Caco-2 (cell line): ENCODE measurements at regions not wholly inside any gene's neighbourhood (a gene's known extent, or its start where the extent isn't known, plus 50 kb on each side); places are given as distances from the start of the nearest gene placed in this dataset.

Source experiments
- BruUV-seq: library from RNA; stranded (reverse); fragments of 400-500 nt; replicated peaks from 2 replicates; lab custom pipeline; 2021; lab: Mats Ljungman, UMichigan
- CTCF ChIA-PET: fragments of 300-600 bp; sonication (Branson Sonifier 250); formaldehyde crosslinking; loops from one replicate; lab custom pipeline; 2022; ENCODE audit warnings: antibody characterized with exemption; lab: Charles Lee
- POLR2A ChIA-PET: fragments of 300-600 bp; sonication (Branson Sonifier 250); formaldehyde crosslinking; loops from one replicate; lab custom pipeline; 2022; ENCODE audit warnings: antibody characterized with exemption; lab: Charles Lee
- DNase-seq, 2 experiments: peaks; one replicate each; pipeline versions ENCODE4 v3.0.0 to v3.0.0-alpha.2; 2020 to 2022
- H3K27me3 ChIP-seq: replicated peaks from 2 replicates; pipeline ENCODE4 v1.6.0; 2011; ENCODE audit warnings: low read length; ENCODE audit not compliant: control insufficient read depth, insufficient read depth
- H3K36me3 ChIP-seq: 2 replicates; pipeline ENCODE4 v1.5.1; 2011; ENCODE audit warnings: low read length; ENCODE audit not compliant: control insufficient read depth, insufficient read depth
- H3K4me1 ChIP-seq: fragments of 250-450 bp; sonication (Bioruptor Pico); 2 replicates; pipeline ENCODE4 v1.5.1; 2020; ENCODE audit warnings: mild to moderate bottlenecking
- H3K4me3 ChIP-seq: 2 replicates; pipeline ENCODE4 v1.5.1; 2011; ENCODE audit warnings: low read depth, mild to moderate bottlenecking, control low read depth, low read length
- H3K9me3 ChIP-seq: fragments of 250-450 bp; sonication (Bioruptor Pico); 2 replicates; pipeline ENCODE4 v1.5.1; 2020; ENCODE audit warnings: mild to moderate bottlenecking, moderate library complexity
- H3K27ac Mint-ChIP-seq: one replicate; pipeline ENCODE4 v1.8.0; 2022; ENCODE audit warnings: mixed read lengths; ENCODE audit not compliant: unreplicated experiment
- H3K27me3 Mint-ChIP-seq: one replicate; pipeline ENCODE4 v1.8.0; 2022; ENCODE audit warnings: mixed read lengths; ENCODE audit not compliant: insufficient read depth, unreplicated experiment
- H3K36me3 Mint-ChIP-seq: one replicate; pipeline ENCODE4 v1.8.0; 2022; ENCODE audit warnings: mild to moderate bottlenecking, mixed read lengths; ENCODE audit not compliant: insufficient read depth, unreplicated experiment
- H3K4me1 Mint-ChIP-seq: one replicate; pipeline ENCODE4 v1.8.0; 2022; ENCODE audit warnings: low read depth, mixed read lengths; ENCODE audit not compliant: unreplicated experiment
- H3K4me3 Mint-ChIP-seq: one replicate; pipeline ENCODE4 v1.8.0; 2022; ENCODE audit warnings: mild to moderate bottlenecking, moderate library complexity, mixed read lengths; ENCODE audit not compliant: unreplicated experiment
- H3K9me3 Mint-ChIP-seq: one replicate; pipeline ENCODE4 v1.8.0; 2022; ENCODE audit warnings: mixed read lengths; ENCODE audit not compliant: unreplicated experiment
- intact Hi-C: fragments of 100-400 bp; cut with micrococcal nuclease; formaldehyde crosslinking; loops from one replicate; pipeline ENCODE4 v1.10.0; 2022; ENCODE audit not compliant: unreplicated experiment
- TF ChIP-seq, protein P1 (sequence below), 2 experiments: fragments of 200-600 bp in 1 of 2; IDR thresholded peaks; 1 replicate in 1 of 2; 2 replicates in 1 of 2; pipeline versions ENCODE4 v1.5.1 to v1.8.0; 2011 to 2022; ENCODE audit warnings: antibody characterized with exemption in 1 of 2, control low read depth in 1 of 2, inconsistent platforms in 1 of 2, low read depth in 1 of 2, low read length in 1 of 2, mild to moderate bottlenecking in 1 of 2, moderate library complexity in 1 of 2; ENCODE audit not compliant: insufficient read depth in 1 of 2, severe bottlenecking in 1 of 2, unreplicated experiment in 1 of 2

DNA sequence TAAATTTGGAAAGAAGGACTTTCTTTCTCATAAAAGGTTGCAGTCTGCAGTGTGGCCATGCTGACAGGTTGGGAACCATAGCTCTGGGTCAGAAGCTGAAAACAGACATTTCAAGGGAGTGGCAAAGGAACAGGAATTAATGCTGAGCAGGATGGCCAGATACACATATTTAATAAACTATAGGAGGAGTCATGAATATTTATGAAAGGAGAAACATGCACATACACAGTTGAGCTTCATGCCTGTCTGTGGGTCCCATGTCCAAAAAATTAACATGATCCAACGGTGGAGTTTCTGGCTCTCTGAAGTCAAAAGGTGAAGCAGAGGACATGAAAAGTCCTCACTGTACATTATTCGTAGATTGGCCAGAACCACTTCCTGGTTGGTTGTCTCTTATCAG lies 2556.0 kb downstream of the PCDH9 start:
- intact Hi-C loops: no loop called here
- H3K4me1 Mint-ChIP-seq: peaks cover 18% of the 10 kb centered on the region
- H3K36me3 ChIP-seq: no peaks in the 10 kb centered on the region
- H3K9me3 ChIP-seq: peaks cover 2% of the 10 kb centered on the region; the same call in 1 of the 2 replicates
- H3K4me1 ChIP-seq: peaks cover 21% of the 10 kb centered on the region
- no peak overlapping the region for H3K4me3 ChIP-seq
- DNase-seq: no peak
- H3K9me3 Mint-ChIP-seq: peaks cover 19% of the 10 kb centered on the region
- peak overlapping the region; percentile 90 for H3K27ac Mint-ChIP-seq
- H3K36me3 Mint-ChIP-seq: no peaks in the 10 kb centered on the region
- ChIA-PET POLR2A (no interaction called here), CTCF (no interaction called here)
- TF ChIP-seq, protein P1, sequence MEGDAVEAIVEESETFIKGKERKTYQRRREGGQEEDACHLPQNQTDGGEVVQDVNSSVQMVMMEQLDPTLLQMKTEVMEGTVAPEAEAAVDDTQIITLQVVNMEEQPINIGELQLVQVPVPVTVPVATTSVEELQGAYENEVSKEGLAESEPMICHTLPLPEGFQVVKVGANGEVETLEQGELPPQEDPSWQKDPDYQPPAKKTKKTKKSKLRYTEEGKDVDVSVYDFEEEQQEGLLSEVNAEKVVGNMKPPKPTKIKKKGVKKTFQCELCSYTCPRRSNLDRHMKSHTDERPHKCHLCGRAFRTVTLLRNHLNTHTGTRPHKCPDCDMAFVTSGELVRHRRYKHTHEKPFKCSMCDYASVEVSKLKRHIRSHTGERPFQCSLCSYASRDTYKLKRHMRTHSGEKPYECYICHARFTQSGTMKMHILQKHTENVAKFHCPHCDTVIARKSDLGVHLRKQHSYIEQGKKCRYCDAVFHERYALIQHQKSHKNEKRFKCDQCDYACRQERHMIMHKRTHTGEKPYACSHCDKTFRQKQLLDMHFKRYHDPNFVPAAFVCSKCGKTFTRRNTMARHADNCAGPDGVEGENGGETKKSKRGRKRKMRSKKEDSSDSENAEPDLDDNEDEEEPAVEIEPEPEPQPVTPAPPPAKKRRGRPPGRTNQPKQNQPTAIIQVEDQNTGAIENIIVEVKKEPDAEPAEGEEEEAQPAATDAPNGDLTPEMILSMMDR (IDR thresholded peaks at IDR 0.05; ENCODE audit: insufficient read depth in 1 of 2, low read depth in 1 of 2, low read length in 1 of 2, severe bottlenecking in 1 of 2, unreplicated experiment in 1 of 2): no peak
- BruUV-seq: no TSS peak
- no peaks in the 10 kb centered on the region for H3K27me3 ChIP-seq
- H3K4me3 Mint-ChIP-seq: no peak overlapping the region
- H3K27me3 Mint-ChIP-seq: no peaks in the 10 kb centered on the region

DNA sequence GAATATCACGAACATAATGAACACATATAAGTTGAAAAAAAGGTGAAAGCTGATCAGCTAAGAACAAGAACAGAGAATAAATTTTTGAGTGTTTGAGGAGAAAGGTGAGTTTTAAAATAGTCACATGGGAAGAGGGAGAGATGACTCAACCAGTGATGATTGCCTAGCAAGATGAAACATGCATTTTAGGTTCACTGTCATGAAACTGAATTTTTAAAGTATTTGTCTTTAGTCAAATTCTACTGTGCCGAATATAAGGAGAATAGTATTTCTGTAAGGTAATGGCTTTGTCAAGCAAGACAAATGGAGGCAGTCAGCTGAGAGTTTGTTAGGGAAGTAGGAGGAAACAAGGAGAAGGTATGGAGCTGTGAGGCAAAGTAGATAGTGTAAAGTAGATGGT lies 2557.4 kb downstream of the PCDH9 start:
- no peak overlapping the region for H3K4me3 ChIP-seq
- H3K36me3 ChIP-seq: no peaks in the 10 kb centered on the region
- H3K9me3 ChIP-seq: peaks cover 2% of the 10 kb centered on the region; the same call in 1 of the 2 replicates
- Mint-ChIP-seq H3K4me3 (no peak overlapping the region), H3K27me3 (no peaks in the 10 kb centered on the region), H3K4me1 (peaks cover 28% of the 10 kb centered on the region), H3K9me3 (peaks cover 19% of the 10 kb centered on the region), H3K27ac (no peak overlapping the region), H3K36me3 (no peaks in the 10 kb centered on the region)
- H3K27me3 ChIP-seq: no peaks in the 10 kb centered on the region
- ChIA-PET CTCF (no interaction called here), POLR2A (no interaction called here)
- no peak for DNase-seq
- TF ChIP-seq, protein P1 (IDR thresholded peaks at IDR 0.05; ENCODE audit: insufficient read depth in 1 of 2, low read depth in 1 of 2, low read length in 1 of 2, severe bottlenecking in 1 of 2, unreplicated experiment in 1 of 2): no peak
- BruUV-seq: no TSS peak
- intact Hi-C loops: no loop called here
- H3K4me1 ChIP-seq: peaks cover 21% of the 10 kb centered on the region

DNA sequence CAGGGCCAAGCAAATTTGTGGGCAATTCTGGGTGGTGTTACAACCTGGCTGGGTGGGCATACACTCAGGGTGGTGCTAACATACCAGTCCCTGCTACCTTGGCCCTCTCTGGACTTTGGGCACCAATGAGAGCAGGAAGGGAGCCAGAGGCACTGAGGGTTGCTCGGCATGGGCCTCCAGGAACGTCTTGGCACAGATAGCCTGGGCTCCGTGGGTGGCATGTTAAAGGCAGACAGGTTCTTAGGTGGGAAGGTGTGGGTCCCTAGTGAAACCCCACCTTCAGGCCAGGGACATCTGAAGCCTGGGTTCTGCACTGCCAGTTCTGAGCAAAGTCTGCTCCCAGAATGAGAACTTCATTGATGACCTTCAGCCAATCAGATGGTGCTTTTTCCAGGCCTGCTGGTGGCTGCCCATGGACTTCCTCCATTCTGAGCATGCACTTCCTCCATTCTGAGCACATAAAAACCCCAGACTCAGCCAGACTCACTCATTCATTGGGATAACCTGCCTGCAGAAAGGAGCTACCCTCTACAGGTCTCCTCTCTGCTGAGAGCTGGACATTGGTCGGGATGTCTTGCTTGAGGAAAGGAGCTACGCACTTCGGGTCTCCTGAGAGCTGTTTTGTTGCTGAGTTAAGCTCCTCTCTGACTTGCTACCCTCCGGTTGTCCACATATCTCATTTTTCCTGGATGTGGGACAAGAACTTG lies 2567.1 kb downstream of the PCDH9 start:
- no peak for DNase-seq
- H3K27ac Mint-ChIP-seq: no peak overlapping the region
- H3K27me3 Mint-ChIP-seq: no peaks in the 10 kb centered on the region
- H3K9me3 ChIP-seq: peaks cover 11% of the 10 kb centered on the region
- intact Hi-C loops: no loop called here
- H3K4me1 ChIP-seq: no peaks in the 10 kb centered on the region
- H3K36me3 ChIP-seq: no peaks in the 10 kb centered on the region; the same call in 1 of the 2 replicates
- H3K4me3 Mint-ChIP-seq: no peak overlapping the region
- no peaks in the 10 kb centered on the region for H3K27me3 ChIP-seq
- POLR2A ChIA-PET: no interaction called here
- TF ChIP-seq, protein P1 (IDR thresholded peaks at IDR 0.05; ENCODE audit: insufficient read depth in 1 of 2, low read depth in 1 of 2, low read length in 1 of 2, severe bottlenecking in 1 of 2, unreplicated experiment in 1 of 2): no peak
- H3K36me3 Mint-ChIP-seq: no peaks in the 10 kb centered on the region
- CTCF ChIA-PET: interaction anchor here (0.6 kb wide), 1 partner anchor 109 kb away, joined by 3 read pairs; no protein-coding TSS in a partner anchor
- no peak overlapping the region for H3K4me3 ChIP-seq
- H3K4me1 Mint-ChIP-seq: no peaks in the 10 kb centered on the region
- no TSS peak for BruUV-seq
- H3K9me3 Mint-ChIP-seq: no peaks in the 10 kb centered on the region
